ENCODE measurements at regions not wholly inside any gene's neighbourhood (a gene's known extent, or its start where the extent isn't known, plus 50 kb on each side); places are given as distances from the start of the nearest gene placed in this dataset.

DNA sequence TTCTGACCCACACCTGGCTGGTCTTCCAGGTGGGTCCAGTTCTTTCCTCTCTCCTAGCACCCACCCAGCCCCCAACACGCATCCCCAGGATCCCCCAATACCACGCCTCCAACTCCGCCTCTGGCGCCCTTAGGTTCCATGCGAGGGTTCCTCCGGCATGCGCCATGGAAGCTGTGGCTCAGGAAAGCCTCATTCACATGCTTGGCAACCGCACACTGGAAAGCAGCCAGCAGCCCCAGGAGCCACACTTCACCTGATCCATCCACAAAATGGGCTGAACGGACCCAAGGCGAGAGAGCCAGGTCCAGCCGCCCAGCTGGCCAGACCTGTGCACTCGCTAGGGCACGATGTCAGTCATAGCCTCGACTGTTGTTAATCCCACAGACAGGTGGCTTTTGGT lies 161.2 kb downstream of the PSMG1 start:
- Histone ChIP-seq H2BK120ac (ENCODE audit: low read depth, low read length, poor library complexity, severe bottlenecking) (no peak overlapping the region), H2BK15ac (ENCODE audit: low read depth, low read length) (0 out of 2 replicates have a peak overlapping the region, but pooled peaks have one; percentile 78), H3K79me1 (ENCODE audit: insufficient read depth, low read depth, low read length, poor library complexity, severe bottlenecking) (no peaks in the 10 kb centered on the region), H2AK5ac (ENCODE audit: insufficient read length, low read length) (no peak overlapping the region), H4K20me1 (ENCODE audit: control insufficient read depth, insufficient read depth, insufficient read length) (no peaks in the 10 kb centered on the region), H3K27ac (ENCODE audit: insufficient read length, low read depth, low read length) (no peak overlapping the region), H2BK12ac (ENCODE audit: insufficient read length, low read depth, low read length) (no peak overlapping the region), H4K8ac (replicated peaks; ENCODE audit: insufficient read length, low read depth, low read length) (no peak overlapping the region), H2BK5ac (ENCODE audit: insufficient read length, low read length) (no peak overlapping the region), H3K4me2 (ENCODE audit: insufficient read depth, insufficient read length, low read length) (no peak overlapping the region), H3T11ph (ENCODE audit: low read length) (no peak overlapping the region), H3K23ac (ENCODE audit: insufficient read length, low read depth, low read length) (no peak overlapping the region), H3K4me1 (ENCODE audit: insufficient read depth, low read length) (no peaks in the 10 kb centered on the region; the same call in 1 of the 2 replicates), H3K56ac (ENCODE audit: insufficient read length, low read depth, low read length) (no peak overlapping the region), H2AFZ (ENCODE audit: low read length) (no peak overlapping the region), H3K79me2 (ENCODE audit: insufficient read depth, low read length) (no peaks in the 10 kb centered on the region), H3K9ac (ENCODE audit: extremely low read depth, insufficient read length, low read length) (no peak overlapping the region), H4K91ac (ENCODE audit: insufficient read length, low read depth, low read length) (no peak overlapping the region), H3K9me3 (ENCODE audit: control insufficient read depth, low read depth, low read length) (no peaks in the 10 kb centered on the region), H3K4ac (ENCODE audit: low read depth, low read length) (no peak overlapping the region), H2BK20ac (ENCODE audit: low read depth, low read length, poor library complexity, severe bottlenecking) (no peak overlapping the region), H3K27me3 (ENCODE audit: insufficient read depth, low read length) (no peaks in the 10 kb centered on the region), H3K23me2 (ENCODE audit: insufficient read length, low read depth, low read length, poor library complexity, severe bottlenecking) (no peaks in the 10 kb centered on the region), H3K18ac (ENCODE audit: insufficient read length, low read depth, low read length) (no peak overlapping the region), H3K14ac (ENCODE audit: insufficient read depth, low read length) (peak overlapping the region; percentile 55; the same call in 1 of the 2 replicates), H4K5ac (ENCODE audit: insufficient read length, low read depth, low read length) (no peak overlapping the region)
- no peak overlapping the region; a peak in 1 of 5 replicates for H3K4me3 Mint-ChIP-seq
- H3K4me1 Mint-ChIP-seq: peaks cover 24 to 35% of the 10 kb centered on the region in 2 experiments
- no peak for DNase-seq
- peaks cover 5 to 7% of the 10 kb centered on the region in 2 experiments; a peak in 4 of 5 replicates for H3K9me3 Mint-ChIP-seq
- peak overlapping the region in 1 of 3 experiments; percentile 23; a peak in 1 of 7 replicates for H3K27ac Mint-ChIP-seq
- H3K27me3 Mint-ChIP-seq (ENCODE audit: low read depth): peaks cover 1% of the 10 kb centered on the region; the same call in 1 of the 2 replicates
- H3K36me3 Mint-ChIP-seq (ENCODE audit: insufficient read depth in 1 of 3, low read depth in 3 of 3): peaks cover 0 to 11% (median 0%) of the 10 kb centered on the region in 3 experiments; a peak in 3 of 7 replicates
- TF ChIP-seq CTCF (conservative IDR thresholded peaks at IDR 0.05): no peak
- WGBS (ENCODE audit: extremely low coverage, insufficient read length, low lambda C conversion rate): no CpG with 5 or more reads among the region's 14 CpGs
